Fibroblast of lung (primary cell): ENCODE measurements at regions not wholly inside any gene's neighbourhood (a gene's known extent, or its start where the extent isn't known, plus 50 kb on each side); places are given as distances from the start of the nearest gene placed in this dataset.

Experiments used
- DNase-seq, 2 donors: peaks; one replicate each; pipeline versions ENCODE4 v3.0.0 to v3.0.0-alpha.2; 2010; ENCODE audit warnings: low read depth in 2 of 2
- H2AFZ ChIP-seq: 2 replicates; pipeline ENCODE4 v1.5.1; 2012; ENCODE audit warnings: low read length, control low read depth, inconsistent platforms
- H3K27ac ChIP-seq: 2 replicates; pipeline ENCODE4 v1.5.1; 2011; ENCODE audit warnings: low read length, control low read depth; ENCODE audit not compliant: insufficient read depth
- H3K27me3 ChIP-seq: 2 replicates; pipeline ENCODE4 v1.5.1; 2011; ENCODE audit warnings: mild to moderate bottlenecking, low read length; ENCODE audit not compliant: control insufficient read depth, insufficient read depth
- H3K36me3 ChIP-seq: 2 replicates; pipeline ENCODE4 v1.5.1; 2011; ENCODE audit warnings: low read length; ENCODE audit not compliant: control insufficient read depth, insufficient read depth
- H3K4me1 ChIP-seq: 2 replicates; pipeline ENCODE4 v1.5.1; 2011; ENCODE audit warnings: low read length; ENCODE audit not compliant: control insufficient read depth, insufficient read depth; ENCODE audit errors: extremely low read depth
- H3K4me2 ChIP-seq: 2 replicates; pipeline ENCODE4 v1.5.1; 2011; ENCODE audit warnings: low read length, control low read depth; ENCODE audit not compliant: insufficient read depth; ENCODE audit errors: extremely low read depth
- H3K4me3 ChIP-seq, 4 experiments: fragments of 200-600 bp in 1 of 4; sonication (generic) in 1 of 4; replicated peaks in 1 of 4; 2 replicates each; pipeline ENCODE4 v1.5.1; 2011 to 2016; ENCODE audit warnings: low read length in 4 of 4, low read depth in 3 of 4, mild to moderate bottlenecking in 3 of 4, control low read depth in 2 of 4, inconsistent platforms in 1 of 4, mixed read lengths in 1 of 4; ENCODE audit not compliant: insufficient read depth in 1 of 4; ENCODE audit errors: control extremely low read depth in 1 of 4
- H3K79me2 ChIP-seq: 2 replicates; pipeline ENCODE4 v1.5.1; 2012; ENCODE audit warnings: mild to moderate bottlenecking, low read length, inconsistent platforms; ENCODE audit not compliant: control insufficient read depth, insufficient read depth
- H3K9ac ChIP-seq: 2 replicates; pipeline ENCODE4 v1.5.1; 2011; ENCODE audit warnings: mild to moderate bottlenecking, low read length, control low read depth; ENCODE audit not compliant: insufficient read depth
- H3K9me3 ChIP-seq: 2 replicates; pipeline ENCODE4 v1.5.1; 2012; ENCODE audit warnings: low read depth, low read length; ENCODE audit not compliant: control insufficient read depth, insufficient read depth
- H4K20me1 ChIP-seq: 2 replicates; pipeline ENCODE4 v1.5.1; 2011; ENCODE audit warnings: low read length; ENCODE audit not compliant: control insufficient read depth, insufficient read depth; ENCODE audit errors: extremely low read depth
- EZH2 ChIP-seq: IDR thresholded peaks from 2 replicates; pipeline ENCODE4 v1.5.1; 2012; ENCODE audit warnings: low read length, control low read depth, mild to moderate bottlenecking; ENCODE audit errors: missing control alignments
- TF ChIP-seq, protein P1 (sequence below), 2 donors: IDR thresholded peaks in 1 of 2; conservative IDR thresholded peaks in 1 of 2; 1 replicate in 1 of 2; 2 replicates in 1 of 2; pipeline ENCODE4 v1.5.1; 2011 to 2012; ENCODE audit warnings: low read length in 2 of 2, control low read depth in 1 of 2, inconsistent platforms in 1 of 2, low read depth in 1 of 2, mild to moderate bottlenecking in 1 of 2

DNA sequence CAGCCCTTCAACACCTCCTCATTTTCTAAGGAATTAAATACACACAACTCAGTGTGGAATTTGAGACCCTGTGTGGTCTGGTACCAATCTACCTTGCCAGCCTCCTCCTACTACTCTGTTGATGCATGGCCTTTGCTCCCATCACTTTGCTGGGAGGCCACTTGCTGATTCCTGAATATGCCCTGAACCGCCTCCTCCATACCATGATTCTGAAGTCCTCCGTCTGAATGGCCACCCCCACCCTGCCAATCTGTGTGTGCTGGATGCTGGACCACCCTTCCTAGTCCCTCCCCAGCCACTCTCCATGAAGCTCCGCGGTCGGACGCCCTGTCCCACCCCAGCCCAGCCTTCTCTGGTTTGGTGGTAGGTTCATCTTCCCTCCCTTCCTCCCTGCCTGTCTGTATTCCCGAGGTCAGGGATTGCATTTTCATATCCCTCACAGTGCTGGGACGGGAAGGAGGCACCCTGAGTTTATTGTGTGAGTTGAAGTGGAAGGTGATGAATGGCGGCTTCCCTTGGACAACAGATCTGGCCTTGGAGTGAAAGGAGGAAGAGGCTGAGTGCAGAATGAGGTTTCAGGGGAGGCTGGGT lies 138.3 kb downstream of the CDC5L start:
- Histone ChIP-seq H3K27ac (no peak overlapping the region), H3K27me3 (peaks cover 10% of the 10 kb centered on the region), H3K4me3 (no peak overlapping the region), H3K9ac (no peak overlapping the region), H3K4me2 (no peak overlapping the region), H3K4me1 (no peaks in the 10 kb centered on the region), H3K36me3 (no peaks in the 10 kb centered on the region), H2AFZ (no peak overlapping the region), H3K9me3 (no peaks in the 10 kb centered on the region), H4K20me1 (no peaks in the 10 kb centered on the region), H3K79me2 (no peaks in the 10 kb centered on the region)
- DNase-seq, result no peak
- TF ChIP-seq, protein P1, sequence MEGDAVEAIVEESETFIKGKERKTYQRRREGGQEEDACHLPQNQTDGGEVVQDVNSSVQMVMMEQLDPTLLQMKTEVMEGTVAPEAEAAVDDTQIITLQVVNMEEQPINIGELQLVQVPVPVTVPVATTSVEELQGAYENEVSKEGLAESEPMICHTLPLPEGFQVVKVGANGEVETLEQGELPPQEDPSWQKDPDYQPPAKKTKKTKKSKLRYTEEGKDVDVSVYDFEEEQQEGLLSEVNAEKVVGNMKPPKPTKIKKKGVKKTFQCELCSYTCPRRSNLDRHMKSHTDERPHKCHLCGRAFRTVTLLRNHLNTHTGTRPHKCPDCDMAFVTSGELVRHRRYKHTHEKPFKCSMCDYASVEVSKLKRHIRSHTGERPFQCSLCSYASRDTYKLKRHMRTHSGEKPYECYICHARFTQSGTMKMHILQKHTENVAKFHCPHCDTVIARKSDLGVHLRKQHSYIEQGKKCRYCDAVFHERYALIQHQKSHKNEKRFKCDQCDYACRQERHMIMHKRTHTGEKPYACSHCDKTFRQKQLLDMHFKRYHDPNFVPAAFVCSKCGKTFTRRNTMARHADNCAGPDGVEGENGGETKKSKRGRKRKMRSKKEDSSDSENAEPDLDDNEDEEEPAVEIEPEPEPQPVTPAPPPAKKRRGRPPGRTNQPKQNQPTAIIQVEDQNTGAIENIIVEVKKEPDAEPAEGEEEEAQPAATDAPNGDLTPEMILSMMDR (conservative IDR thresholded peaks at IDR 0.05 in 1 of 2, IDR thresholded peaks at IDR 0.05 in 1 of 2; ENCODE audit: low read depth in 1 of 2, low read length in 2 of 2), result no peak
- no peak for TF ChIP-seq EZH2

DNA sequence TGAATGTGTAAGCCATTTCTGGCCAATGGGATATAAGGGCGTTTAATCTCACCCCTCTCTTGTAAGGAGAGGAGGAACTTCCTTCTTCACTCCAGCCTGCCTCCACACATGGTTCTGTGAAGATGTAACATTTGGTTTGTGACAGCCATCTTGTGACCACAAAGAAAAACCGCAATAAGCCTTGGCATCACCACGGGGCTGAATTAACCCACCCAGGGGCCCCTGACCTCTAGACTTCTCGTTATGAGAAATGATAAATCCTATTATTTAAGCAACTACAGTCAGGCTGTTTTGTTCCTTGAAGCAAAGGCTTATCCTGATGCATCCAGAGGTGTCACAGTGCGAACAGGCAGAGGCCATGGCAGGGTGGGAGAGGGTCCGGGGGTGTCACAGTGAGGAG lies 139.7 kb downstream of the CDC5L start:
- DNase-seq, result no peak
- H3K9me3 ChIP-seq, result no peaks in the 10 kb centered on the region
- no peak overlapping the region for H3K27ac ChIP-seq
- TF ChIP-seq EZH2, result no peak
- TF ChIP-seq, protein P1 (conservative IDR thresholded peaks at IDR 0.05 in 1 of 2, IDR thresholded peaks at IDR 0.05 in 1 of 2; ENCODE audit: low read depth in 1 of 2, low read length in 2 of 2), result no peak
- H3K4me2 ChIP-seq, result no peak overlapping the region
- no peaks in the 10 kb centered on the region for H3K79me2 ChIP-seq
- no peak overlapping the region for H3K4me3 ChIP-seq
- H2AFZ ChIP-seq, result no peak overlapping the region
- H3K36me3 ChIP-seq, result no peaks in the 10 kb centered on the region
- H3K27me3 ChIP-seq, result peaks cover 14% of the 10 kb centered on the region
- no peaks in the 10 kb centered on the region for H3K4me1 ChIP-seq
- no peak overlapping the region for H3K9ac ChIP-seq
- no peaks in the 10 kb centered on the region for H4K20me1 ChIP-seq

DNA sequence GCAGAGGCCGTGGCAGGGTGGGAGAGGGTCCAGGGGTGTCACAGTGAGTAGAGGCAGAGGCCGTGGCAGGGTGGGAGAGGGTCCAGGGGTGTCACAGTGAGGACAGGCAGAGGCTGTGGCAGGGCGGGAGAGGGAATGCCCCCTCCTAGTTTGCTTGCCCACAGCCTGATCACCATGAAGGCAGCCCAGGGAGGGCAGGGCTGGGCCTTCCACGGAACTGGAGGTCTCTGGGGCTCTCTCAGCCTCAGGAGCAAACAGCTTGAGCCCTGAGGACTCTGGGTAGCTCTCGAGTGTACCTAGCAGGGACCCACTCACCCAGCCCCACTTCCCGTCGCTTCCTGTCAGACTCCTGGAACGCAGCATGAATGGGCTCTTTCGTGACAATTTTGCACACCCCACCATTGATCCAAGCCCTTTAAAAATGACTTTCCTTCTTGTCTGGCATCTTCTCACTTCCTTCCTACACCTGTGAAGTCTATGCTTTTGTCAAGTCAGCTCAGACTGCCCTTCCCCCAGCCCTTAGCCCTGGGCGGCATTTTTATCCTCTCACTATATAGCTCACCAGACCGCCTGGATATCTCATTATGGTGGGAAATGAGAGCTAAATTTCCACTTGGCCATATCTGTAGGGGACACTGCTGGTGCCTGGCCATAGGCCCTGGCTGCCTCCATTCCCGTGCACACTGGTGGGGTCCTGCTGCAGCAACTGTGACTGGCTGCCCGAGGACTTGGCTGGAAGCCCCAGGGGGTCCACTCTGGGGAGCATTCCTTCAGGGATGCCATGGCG lies 140.3 kb downstream of the CDC5L start:
- TF ChIP-seq, protein P1 (conservative IDR thresholded peaks at IDR 0.05 in 1 of 2, IDR thresholded peaks at IDR 0.05 in 1 of 2; ENCODE audit: low read depth in 1 of 2, low read length in 2 of 2), result no peak
- TF ChIP-seq EZH2, result no peak
- no peaks in the 10 kb centered on the region for H3K4me1 ChIP-seq
- H3K36me3 ChIP-seq, result no peaks in the 10 kb centered on the region
- no peaks in the 10 kb centered on the region for H3K79me2 ChIP-seq
- no peaks in the 10 kb centered on the region for H4K20me1 ChIP-seq
- H2AFZ ChIP-seq, result no peak overlapping the region
- H3K27me3 ChIP-seq, result peaks cover 12% of the 10 kb centered on the region
- no peak overlapping the region for H3K9ac ChIP-seq
- H3K4me3 ChIP-seq, result no peak overlapping the region
- H3K9me3 ChIP-seq, result no peaks in the 10 kb centered on the region
- no peak overlapping the region for H3K4me2 ChIP-seq
- DNase-seq, result no peak
- no peak overlapping the region for H3K27ac ChIP-seq
